SK-N-SH treated with all-trans-retinoic acid at 6 μM for 48 hours (cell line): ENCODE measurements at regions not wholly inside any gene's neighbourhood (a gene's known extent, or its start where the extent isn't known, plus 50 kb on each side); places are given as distances from the start of the nearest gene placed in this dataset.

Source experiments
- ATAC-seq: fragments of 200-7000 bp; cut with Tn5 transposase; 3 replicates; pipeline ENCODE4 v1.9.1; 2020; ENCODE audit warnings: mild to moderate bottlenecking, moderate library complexity
- ARNTL ChIP-seq: fragments of 450-650 bp; formaldehyde crosslinking; IDR thresholded peaks from 2 replicates; pipeline ENCODE4 v1.5.0; 2020; ENCODE audit warnings: low read depth, mild to moderate bottlenecking, moderate library complexity, borderline replicate concordance
- BACH2 ChIP-seq: fragments of 250-450 bp; sonication (Bioruptor Pico); IDR thresholded peaks from 2 replicates; pipeline ENCODE4 v1.9.0; 2021; ENCODE audit warnings: mild to moderate bottlenecking, borderline replicate concordance
- CSDC2 ChIP-seq: fragments of 250-450 bp; sonication (Bioruptor Pico); IDR thresholded peaks from 2 replicates; pipeline ENCODE4 v1.5.0; 2020; ENCODE audit warnings: mild to moderate bottlenecking, moderate library complexity
- ESRRG ChIP-seq: fragments of 250-450 bp; sonication (Bioruptor Pico); IDR thresholded peaks from 2 replicates; pipeline ENCODE4 v1.6.1; 2021; ENCODE audit warnings: mild to moderate bottlenecking
- GLIS3 ChIP-seq: fragments of 250-450 bp; sonication (Bioruptor Pico); IDR thresholded peaks from 2 replicates; pipeline ENCODE4 v1.5.0; 2020; ENCODE audit warnings: mild to moderate bottlenecking, moderate library complexity
- ISL1 ChIP-seq: fragments of 250-450 bp; sonication (Bioruptor Pico); IDR thresholded peaks from 2 replicates; pipeline ENCODE4 v2.1.2; 2022; ENCODE audit warnings: mild to moderate bottlenecking, moderate library complexity
- OSR1 ChIP-seq: fragments of 250-450 bp; sonication (Bioruptor Pico); IDR thresholded peaks from 2 replicates; pipeline ENCODE4 v1.8.0; 2022; ENCODE audit warnings: moderate library complexity, mild to moderate bottlenecking, inconsistent platforms
- PPARA ChIP-seq: fragments of 250-450 bp; sonication (Bioruptor Pico); IDR thresholded peaks from 2 replicates; pipeline ENCODE4 v1.5.0; 2020; ENCODE audit warnings: mild to moderate bottlenecking, borderline replicate concordance
- RARB ChIP-seq: fragments of 250-450 bp; sonication (Bioruptor Pico); IDR thresholded peaks from 2 replicates; pipeline ENCODE4 v1.8.0; 2021; ENCODE audit warnings: mild to moderate bottlenecking, moderate library complexity
- SNAI2 ChIP-seq: fragments of 250-450 bp; sonication (Bioruptor Pico); IDR thresholded peaks from 2 replicates; pipeline ENCODE4 v1.5.0; 2020; ENCODE audit warnings: mild to moderate bottlenecking, moderate library complexity
- TCF4 ChIP-seq: fragments of 250-450 bp; sonication (Bioruptor Pico); IDR thresholded peaks from 2 replicates; pipeline ENCODE4 v1.8.0; 2021; ENCODE audit warnings: mild to moderate bottlenecking, moderate library complexity, borderline replicate concordance
- TOX ChIP-seq: fragments of 250-450 bp; sonication (Bioruptor Pico); IDR thresholded peaks from 2 replicates; pipeline ENCODE4 v1.8.0; 2021; ENCODE audit warnings: mild to moderate bottlenecking, moderate library complexity, borderline replicate concordance
- TSHZ2 ChIP-seq: fragments of 250-450 bp; sonication (Bioruptor Pico); IDR thresholded peaks from 2 replicates; pipeline ENCODE4 v1.5.0; 2020; ENCODE audit warnings: mild to moderate bottlenecking, moderate library complexity
- ZC3H10 ChIP-seq: fragments of 250-450 bp; sonication (Bioruptor Pico); IDR thresholded peaks from 2 replicates; pipeline ENCODE4 v1.5.1; 2021; ENCODE audit warnings: mild to moderate bottlenecking, moderate library complexity
- ZFP3 ChIP-seq: fragments of 250-450 bp; sonication (Bioruptor Pico); IDR thresholded peaks from 2 replicates; pipeline ENCODE4 v1.5.0; 2020; ENCODE audit warnings: mild to moderate bottlenecking, moderate library complexity
- ZNF565 ChIP-seq: fragments of 450-650 bp; formaldehyde crosslinking; conservative IDR thresholded peaks from 2 replicates; pipeline ENCODE4 v1.5.0; 2020; ENCODE audit warnings: low read depth, mild to moderate bottlenecking, moderate library complexity
- ZNF70 ChIP-seq: fragments of 450-650 bp; formaldehyde crosslinking; IDR thresholded peaks from 2 replicates; pipeline ENCODE4 v1.5.0; 2020; ENCODE audit warnings: mild to moderate bottlenecking, moderate library complexity
- ZNF8 ChIP-seq: fragments of 450-650 bp; formaldehyde crosslinking; IDR thresholded peaks from 2 replicates; pipeline ENCODE4 v1.5.0; 2020; ENCODE audit warnings: mild to moderate bottlenecking, moderate library complexity
- TF ChIP-seq, protein P1 (sequence below): fragments of 250-450 bp; sonication (Bioruptor Pico); IDR thresholded peaks from 2 replicates; pipeline ENCODE4 v1.5.1; 2021; ENCODE audit warnings: mild to moderate bottlenecking, moderate library complexity
- TF ChIP-seq, protein P2 (sequence below): fragments of 250-450 bp; sonication (Bioruptor Pico); IDR thresholded peaks from 2 replicates; pipeline ENCODE4 v1.8.0; 2021; ENCODE audit warnings: low read depth, mild to moderate bottlenecking, moderate library complexity, borderline replicate concordance

DNA sequence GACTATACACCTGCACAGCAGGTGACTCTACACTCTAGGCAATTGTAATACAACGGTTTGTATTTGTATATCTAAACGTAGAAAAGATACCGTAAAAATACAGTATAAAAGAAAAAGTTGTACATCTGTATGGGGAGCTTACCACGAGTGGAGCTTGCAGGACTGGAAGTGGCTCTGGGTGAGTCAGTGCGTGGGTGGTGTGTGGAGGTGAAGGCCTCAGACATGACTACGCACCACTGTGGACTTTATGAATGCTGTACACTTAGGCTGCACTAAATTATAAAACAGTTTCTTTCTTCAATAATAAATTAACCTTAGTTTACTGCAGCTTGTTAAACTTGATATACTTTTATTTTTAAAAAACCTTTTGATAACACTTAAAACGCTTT, 85.0 kb upstream of the FAT1 start:
- no peak; the same call in 2 of the 3 replicates for ATAC-seq
- no peak for TF ChIP-seq ZNF8
- no peak for TF ChIP-seq ARNTL
- no peak for TF ChIP-seq ZFP3
- no peak for TF ChIP-seq SNAI2 (CRISPR knock-in tag)
- TF ChIP-seq ZNF70 = no peak
- no peak for TF ChIP-seq TOX
- TF ChIP-seq ISL1 (CRISPR knock-in tag) = no peak
- TF ChIP-seq, protein P1, sequence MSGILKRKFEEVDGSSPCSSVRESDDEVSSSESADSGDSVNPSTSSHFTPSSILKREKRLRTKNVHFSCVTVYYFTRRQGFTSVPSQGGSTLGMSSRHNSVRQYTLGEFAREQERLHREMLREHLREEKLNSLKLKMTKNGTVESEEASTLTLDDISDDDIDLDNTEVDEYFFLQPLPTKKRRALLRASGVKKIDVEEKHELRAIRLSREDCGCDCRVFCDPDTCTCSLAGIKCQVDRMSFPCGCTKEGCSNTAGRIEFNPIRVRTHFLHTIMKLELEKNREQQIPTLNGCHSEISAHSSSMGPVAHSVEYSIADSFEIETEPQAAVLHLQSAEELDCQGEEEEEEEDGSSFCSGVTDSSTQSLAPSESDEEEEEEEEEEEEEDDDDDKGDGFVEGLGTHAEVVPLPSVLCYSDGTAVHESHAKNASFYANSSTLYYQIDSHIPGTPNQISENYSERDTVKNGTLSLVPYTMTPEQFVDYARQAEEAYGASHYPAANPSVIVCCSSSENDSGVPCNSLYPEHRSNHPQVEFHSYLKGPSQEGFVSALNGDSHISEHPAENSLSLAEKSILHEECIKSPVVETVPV (CRISPR knock-in tag) = no peak
- no peak for TF ChIP-seq ZNF565 (CRISPR knock-in tag)
- TF ChIP-seq TSHZ2 = no peak
- no peak for TF ChIP-seq CSDC2
- no peak for TF ChIP-seq GLIS3 (CRISPR knock-in tag)
- TF ChIP-seq OSR1 (CRISPR knock-in tag) = no peak

GRCh38 chr4:186809070-186809469, 85.4 kb upstream of the FAT1 start:
- no peak for ATAC-seq
- no peak for TF ChIP-seq PPARA (CRISPR knock-in tag)
- TF ChIP-seq OSR1 (CRISPR knock-in tag) = no peak
- no peak for TF ChIP-seq ZC3H10
- TF ChIP-seq RARB (CRISPR knock-in tag) = no peak
- no peak for TF ChIP-seq ZNF565 (CRISPR knock-in tag)
- no peak for TF ChIP-seq TOX
- no peak for TF ChIP-seq ISL1 (CRISPR knock-in tag)
- no peak for TF ChIP-seq ARNTL
- TF ChIP-seq BACH2 = no peak
- TF ChIP-seq, all 23 proteins: peak for 0

DNA sequence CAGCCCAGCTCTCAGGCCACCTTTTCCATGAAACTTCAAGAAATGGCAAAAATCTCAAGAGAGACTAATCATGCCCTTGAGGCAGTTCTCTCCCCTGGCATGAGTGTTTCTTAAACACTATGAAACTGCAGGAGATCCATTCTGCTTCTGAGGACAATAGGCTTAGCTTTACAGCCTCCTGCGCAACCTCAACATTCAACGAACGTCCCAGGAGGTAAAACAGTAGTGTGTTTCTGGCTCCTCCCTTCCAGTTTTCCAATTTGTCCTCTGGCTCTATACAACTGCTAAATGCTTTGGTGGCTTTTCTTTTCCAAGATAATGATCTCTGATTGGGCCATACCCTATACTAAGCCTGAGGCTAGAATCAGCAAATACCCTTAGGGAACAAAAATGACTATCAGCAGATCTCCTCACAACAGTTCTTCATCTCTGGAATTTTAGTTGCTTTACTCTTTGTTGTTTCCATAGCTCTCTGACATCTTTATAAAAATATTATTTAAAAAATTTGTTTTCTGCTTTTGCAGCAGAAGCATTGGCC, 87.0 kb upstream of the FAT1 start:
- no peak for ATAC-seq
- TF ChIP-seq ESRRG = no peak
- TF ChIP-seq, protein P1 (CRISPR knock-in tag) = no peak
- no peak for TF ChIP-seq TSHZ2
- TF ChIP-seq, protein P2, sequence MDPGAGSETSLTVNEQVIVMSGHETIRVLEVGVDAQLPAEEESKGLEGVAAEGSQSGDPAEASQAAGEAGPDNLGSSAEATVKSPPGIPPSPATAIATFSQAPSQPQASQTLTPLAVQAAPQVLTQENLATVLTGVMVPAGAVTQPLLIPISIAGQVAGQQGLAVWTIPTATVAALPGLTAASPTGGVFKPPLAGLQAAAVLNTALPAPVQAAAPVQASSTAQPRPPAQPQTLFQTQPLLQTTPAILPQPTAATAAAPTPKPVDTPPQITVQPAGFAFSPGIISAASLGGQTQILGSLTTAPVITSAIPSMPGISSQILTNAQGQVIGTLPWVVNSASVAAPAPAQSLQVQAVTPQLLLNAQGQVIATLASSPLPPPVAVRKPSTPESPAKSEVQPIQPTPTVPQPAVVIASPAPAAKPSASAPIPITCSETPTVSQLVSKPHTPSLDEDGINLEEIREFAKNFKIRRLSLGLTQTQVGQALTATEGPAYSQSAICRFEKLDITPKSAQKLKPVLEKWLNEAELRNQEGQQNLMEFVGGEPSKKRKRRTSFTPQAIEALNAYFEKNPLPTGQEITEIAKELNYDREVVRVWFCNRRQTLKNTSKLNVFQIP (CRISPR knock-in tag) = no peak
- no peak for TF ChIP-seq OSR1 (CRISPR knock-in tag)
- TF ChIP-seq ZFP3 = no peak
- TF ChIP-seq PPARA (CRISPR knock-in tag) = no peak
- no peak for TF ChIP-seq ZNF565 (CRISPR knock-in tag)
- no peak for TF ChIP-seq ARNTL
- TF ChIP-seq TCF4 (CRISPR knock-in tag) = no peak
- no peak for TF ChIP-seq ZNF70
